Endothelial cell (in vitro differentiated cells): ENCODE measurements at regions not wholly inside any gene's neighbourhood (a gene's known extent, or its start where the extent isn't known, plus 50 kb on each side); places are given as distances from the start of the nearest gene placed in this dataset.
"Not testable (repeated sequence)": the region's sequence is repeated elsewhere in the genome, so short reads cannot be mapped to it uniquely, and the experiment has no call there.

ENCODE experiments used
- DNase-seq: peaks from one replicate; pipeline ENCODE4 v3.0.0; 2021; ENCODE audit warnings: low spot score
- H3K27ac Mint-ChIP-seq: one replicate; pipeline ENCODE4 v1.8.0; 2021; ENCODE audit warnings: mixed read lengths, inconsistent platforms; ENCODE audit not compliant: unreplicated experiment
- H3K27me3 Mint-ChIP-seq: one replicate; pipeline ENCODE4 v1.8.0; 2021; ENCODE audit warnings: mild to moderate bottlenecking, moderate library complexity, mixed read lengths, inconsistent platforms; ENCODE audit not compliant: unreplicated experiment
- H3K36me3 Mint-ChIP-seq: one replicate; pipeline ENCODE4 v1.8.0; 2021; ENCODE audit warnings: mild to moderate bottlenecking, low read depth, mixed read lengths, inconsistent platforms; ENCODE audit not compliant: unreplicated experiment
- H3K4me1 Mint-ChIP-seq: one replicate; pipeline ENCODE4 v1.8.0; 2021; ENCODE audit warnings: mild to moderate bottlenecking, mixed read lengths, inconsistent platforms; ENCODE audit not compliant: unreplicated experiment
- H3K4me3 Mint-ChIP-seq: one replicate; pipeline ENCODE4 v1.8.0; 2021; ENCODE audit warnings: mild to moderate bottlenecking, mixed read lengths, inconsistent platforms; ENCODE audit not compliant: unreplicated experiment
- H3K9me3 Mint-ChIP-seq: one replicate; pipeline ENCODE4 v1.8.0; 2021; ENCODE audit warnings: mixed read lengths, inconsistent platforms; ENCODE audit not compliant: unreplicated experiment
- TF ChIP-seq, protein P1 (sequence below): fragments of 200-600 bp; sonication (generic); IDR thresholded peaks from one replicate; pipeline ENCODE4 v1.5.0; 2021; ENCODE audit warnings: antibody characterized with exemption; ENCODE audit not compliant: unreplicated experiment

DNA sequence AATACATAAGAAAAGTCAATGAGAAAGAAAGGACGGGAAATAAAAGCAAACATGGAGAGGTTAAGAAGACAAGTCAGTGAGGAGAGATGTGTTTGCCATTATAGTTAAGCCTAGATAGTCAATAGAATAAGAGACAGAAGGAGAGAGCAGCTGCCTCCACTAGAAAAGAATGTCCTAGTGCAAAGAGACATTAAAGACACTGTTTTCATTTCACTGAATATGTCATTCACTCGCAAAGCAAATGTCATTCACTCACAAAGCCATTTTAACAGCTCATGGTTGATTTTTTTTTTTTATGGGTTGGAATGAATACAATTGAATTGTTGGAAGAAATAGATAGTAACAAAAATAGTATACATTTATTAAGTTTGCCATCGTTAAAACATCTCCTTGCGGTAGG, 1007.6 kb downstream of the DNAJB9 start:
- TF ChIP-seq, protein P1, sequence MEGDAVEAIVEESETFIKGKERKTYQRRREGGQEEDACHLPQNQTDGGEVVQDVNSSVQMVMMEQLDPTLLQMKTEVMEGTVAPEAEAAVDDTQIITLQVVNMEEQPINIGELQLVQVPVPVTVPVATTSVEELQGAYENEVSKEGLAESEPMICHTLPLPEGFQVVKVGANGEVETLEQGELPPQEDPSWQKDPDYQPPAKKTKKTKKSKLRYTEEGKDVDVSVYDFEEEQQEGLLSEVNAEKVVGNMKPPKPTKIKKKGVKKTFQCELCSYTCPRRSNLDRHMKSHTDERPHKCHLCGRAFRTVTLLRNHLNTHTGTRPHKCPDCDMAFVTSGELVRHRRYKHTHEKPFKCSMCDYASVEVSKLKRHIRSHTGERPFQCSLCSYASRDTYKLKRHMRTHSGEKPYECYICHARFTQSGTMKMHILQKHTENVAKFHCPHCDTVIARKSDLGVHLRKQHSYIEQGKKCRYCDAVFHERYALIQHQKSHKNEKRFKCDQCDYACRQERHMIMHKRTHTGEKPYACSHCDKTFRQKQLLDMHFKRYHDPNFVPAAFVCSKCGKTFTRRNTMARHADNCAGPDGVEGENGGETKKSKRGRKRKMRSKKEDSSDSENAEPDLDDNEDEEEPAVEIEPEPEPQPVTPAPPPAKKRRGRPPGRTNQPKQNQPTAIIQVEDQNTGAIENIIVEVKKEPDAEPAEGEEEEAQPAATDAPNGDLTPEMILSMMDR, result no peak
- Mint-ChIP-seq H3K9me3 (no peaks in the 10 kb centered on the region), H3K27me3 (no peaks in the 10 kb centered on the region), H3K4me1 (peaks cover 14% of the 10 kb centered on the region), H3K36me3 (no peaks in the 10 kb centered on the region), H3K4me3 (no peak overlapping the region), H3K27ac (no peak overlapping the region)
- no peak for DNase-seq

DNA sequence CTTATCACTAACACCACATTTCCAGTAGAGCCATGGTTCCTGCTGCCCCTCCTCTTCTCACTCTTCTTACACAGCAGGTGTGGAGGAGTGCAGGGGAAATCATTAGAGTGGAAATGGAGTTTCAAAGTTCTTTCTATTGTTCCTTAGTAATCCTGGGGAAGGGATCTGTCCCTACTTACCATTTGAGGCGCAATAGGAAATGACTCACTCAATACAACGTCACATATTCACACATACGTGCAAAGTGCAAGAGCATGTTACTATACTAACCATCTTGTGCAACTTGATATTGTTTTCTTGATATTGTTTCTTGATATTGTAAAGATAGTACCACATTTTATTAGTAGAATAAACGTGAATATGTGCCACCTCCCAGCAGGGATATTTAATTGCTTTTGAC, 1010.2 kb downstream of the DNAJB9 start:
- TF ChIP-seq, protein P1, result no peak
- peak overlapping the region; percentile 18 for H3K27ac Mint-ChIP-seq
- no peaks in the 10 kb centered on the region for H3K9me3 Mint-ChIP-seq
- H3K36me3 Mint-ChIP-seq, result no peaks in the 10 kb centered on the region
- H3K4me3 Mint-ChIP-seq, result no peak overlapping the region
- no peak for DNase-seq
- peaks cover 14% of the 10 kb centered on the region for H3K4me1 Mint-ChIP-seq
- H3K27me3 Mint-ChIP-seq, result peaks cover 2% of the 10 kb centered on the region

DNA sequence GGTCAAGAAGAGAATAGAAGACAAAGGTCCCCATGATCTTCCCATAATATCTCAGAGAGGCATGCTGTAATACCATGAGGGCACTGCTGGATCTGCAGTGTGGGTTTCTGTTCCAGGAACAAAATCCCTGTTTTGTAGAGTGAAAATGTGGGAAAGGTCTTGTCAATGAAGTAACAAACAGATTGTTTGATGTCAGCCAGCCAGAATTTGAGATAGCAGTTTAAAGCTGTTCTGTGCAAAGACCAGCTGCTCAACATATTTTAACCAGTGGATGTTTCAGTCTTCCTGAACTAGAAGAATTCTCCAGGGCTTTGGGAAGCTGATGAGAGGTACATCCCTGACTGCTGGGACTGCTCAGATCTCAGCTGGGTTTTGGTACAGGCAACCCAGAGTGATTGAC, 1012.5 kb downstream of the DNAJB9 start:
- TF ChIP-seq, protein P1, result no peak
- Mint-ChIP-seq H3K27ac (no peak overlapping the region), H3K36me3 (no peaks in the 10 kb centered on the region), H3K4me3 (no peak overlapping the region), H3K27me3 (peaks cover 2% of the 10 kb centered on the region), H3K9me3 (no peaks in the 10 kb centered on the region), H3K4me1 (peaks cover 14% of the 10 kb centered on the region)
- DNase-seq, result no peak

DNA sequence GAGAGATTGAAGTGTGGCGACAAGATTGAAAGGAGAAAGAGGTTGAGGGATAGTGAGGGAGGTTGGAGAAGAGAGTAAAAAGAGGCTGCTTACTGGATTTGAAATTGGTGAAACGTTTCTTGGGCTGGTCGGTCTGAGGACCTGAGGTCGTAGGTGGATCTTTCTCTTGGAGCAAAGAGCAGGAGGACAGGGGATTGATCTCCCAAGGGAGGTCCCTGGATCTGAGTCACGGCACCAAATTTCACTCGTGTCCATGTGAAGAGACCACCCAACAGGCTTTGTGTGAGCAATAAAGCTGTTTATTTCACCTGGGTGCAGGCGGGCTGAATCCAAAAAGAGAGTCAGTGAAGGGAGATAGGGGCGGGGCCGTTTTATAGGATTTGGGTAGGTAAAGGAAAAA, 1027.3 kb downstream of the DNAJB9 start:
- not testable (repeated sequence) for H3K27me3 Mint-ChIP-seq, H3K4me1 Mint-ChIP-seq, H3K27ac Mint-ChIP-seq, H3K9me3 Mint-ChIP-seq, H3K36me3 Mint-ChIP-seq, H3K4me3 Mint-ChIP-seq, DNase-seq

DNA sequence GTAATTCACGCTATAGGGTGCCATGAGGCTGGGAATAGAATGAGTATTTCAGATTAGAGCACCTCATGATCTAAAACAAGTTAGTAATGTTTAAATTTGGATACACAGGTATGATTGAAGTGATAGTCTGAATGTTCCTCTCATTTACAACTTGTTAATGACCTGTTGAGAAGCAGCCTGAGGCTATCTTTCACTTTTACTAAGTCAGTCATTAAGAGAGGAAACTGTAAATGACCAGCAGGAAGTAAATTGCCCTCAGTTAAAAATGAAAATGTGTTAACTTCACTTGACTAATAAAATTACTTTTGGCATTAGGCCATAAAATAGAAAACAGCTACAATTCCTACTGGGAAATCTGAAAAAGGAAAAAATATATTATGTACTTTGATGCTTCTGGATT, 1042.0 kb downstream of the DNAJB9 start:
- Mint-ChIP-seq H3K27me3 (no peaks in the 10 kb centered on the region), H3K36me3 (no peaks in the 10 kb centered on the region), H3K9me3 (no peaks in the 10 kb centered on the region), H3K4me3 (no peak overlapping the region), H3K27ac (no peak overlapping the region), H3K4me1 (peaks cover 4% of the 10 kb centered on the region)
- no peak for DNase-seq
- TF ChIP-seq, protein P1, result no peak
